MCF 10A (cell line): ENCODE measurements at regions not wholly inside any gene's neighbourhood (a gene's known extent, or its start where the extent isn't known, plus 50 kb on each side); places are given as distances from the start of the nearest gene placed in this dataset.

Source experiments
- BruUV-seq: library from RNA; stranded (reverse); fragments of 400-500 nt; replicated peaks from 2 replicates; lab custom pipeline; 2021; lab: Mats Ljungman, UMichigan
- CTCF ChIA-PET: fragments of 300-600 bp; sonication (Branson Sonifier 250); formaldehyde crosslinking; extraction: SDS; loops from one replicate; lab custom pipeline; 2021; ENCODE audit warnings: antibody characterized with exemption, inconsistent platforms; lab: Yijun Ruan, JAX
- POLR2A ChIA-PET: fragments of 300-600, 350-650 bp; sonication (Branson Sonifier 250); formaldehyde crosslinking; extraction: SDS; loops from one replicate; lab custom pipeline; 2020; ENCODE audit warnings: antibody characterized with exemption, inconsistent platforms; lab: Yijun Ruan, JAX
- DNase-seq: peaks from one replicate; pipeline ENCODE4 v3.0.0-alpha.2; 2018; ENCODE audit not compliant: unreplicated experiment
- H3K27ac Mint-ChIP-seq: one replicate; pipeline ENCODE4 v1.8.0; 2022; ENCODE audit warnings: mild to moderate bottlenecking, low read depth, mixed read lengths; ENCODE audit not compliant: unreplicated experiment
- H3K27me3 Mint-ChIP-seq: one replicate; pipeline ENCODE4 v1.8.0; 2022; ENCODE audit warnings: mixed read lengths; ENCODE audit not compliant: insufficient read depth, unreplicated experiment
- H3K36me3 Mint-ChIP-seq: one replicate; pipeline ENCODE4 v1.8.0; 2022; ENCODE audit warnings: mild to moderate bottlenecking, moderate library complexity, mixed read lengths; ENCODE audit not compliant: insufficient read depth, unreplicated experiment
- H3K4me1 Mint-ChIP-seq: one replicate; pipeline ENCODE4 v1.8.0; 2022; ENCODE audit warnings: mixed read lengths; ENCODE audit not compliant: insufficient read depth, unreplicated experiment
- H3K4me3 Mint-ChIP-seq: one replicate; pipeline ENCODE4 v1.8.0; 2022; ENCODE audit warnings: mild to moderate bottlenecking, moderate library complexity, mixed read lengths; ENCODE audit not compliant: unreplicated experiment
- H3K9me3 Mint-ChIP-seq: one replicate; pipeline ENCODE4 v1.8.0; 2022; ENCODE audit warnings: mixed read lengths; ENCODE audit not compliant: unreplicated experiment
- CTCF ChIP-seq: fragments of 200-600 bp; IDR thresholded peaks from one replicate; pipeline ENCODE4 v1.8.0; 2022; ENCODE audit warnings: antibody characterized with exemption, mild to moderate bottlenecking; ENCODE audit not compliant: unreplicated experiment
- intact Hi-C: fragments of 100-400 bp; cut with micrococcal nuclease; formaldehyde crosslinking; loops from 2 replicates; pipeline ENCODE4 v1.14.1; 2022

GRCh38 chr5:74054139-74054538 is 428.1 kb downstream of the ARHGEF28 start:
- no peak for TF ChIP-seq CTCF
- no peaks in the 10 kb centered on the region for H3K27me3 Mint-ChIP-seq
- H3K27ac Mint-ChIP-seq: no peak overlapping the region
- no peaks in the 10 kb centered on the region for H3K9me3 Mint-ChIP-seq
- CTCF ChIA-PET: interaction anchor here (0.6 to 3.7 kb wide), 2 partner anchors 20 to 588 kb away, joined by 3 to 16 read pairs; no protein-coding TSS in a partner anchor
- no TSS peak for BruUV-seq
- DNase-seq: no peak
- POLR2A ChIA-PET: no interaction called here
- peaks cover 10% of the 10 kb centered on the region for H3K4me1 Mint-ChIP-seq
- no peak overlapping the region for H3K4me3 Mint-ChIP-seq
- peaks cover 5% of the 10 kb centered on the region for H3K36me3 Mint-ChIP-seq
- intact Hi-C loops: loop anchor here (10.0 kb wide), 1 partner anchor 261 kb away; no protein-coding TSS in a partner anchor

GRCh38 chr5:74052441-74053221 is 426.6 kb downstream of the ARHGEF28 start:
- POLR2A ChIA-PET: no interaction called here
- CTCF ChIA-PET: interaction anchor here (0.7 to 3.7 kb wide), 3 partner anchors 22 to 589 kb away, joined by 3 to 16 read pairs (median 4); no protein-coding TSS in a partner anchor
- no peak for DNase-seq
- H3K9me3 Mint-ChIP-seq: no peaks in the 10 kb centered on the region
- no peak overlapping the region for H3K27ac Mint-ChIP-seq
- no peak for TF ChIP-seq CTCF
- no peaks in the 10 kb centered on the region for H3K27me3 Mint-ChIP-seq
- no peak overlapping the region for H3K4me3 Mint-ChIP-seq
- BruUV-seq: no TSS peak
- peaks cover 6% of the 10 kb centered on the region for H3K4me1 Mint-ChIP-seq
- H3K36me3 Mint-ChIP-seq: peaks cover 5% of the 10 kb centered on the region
- intact Hi-C loops: loop anchor here (10.0 kb wide), 1 partner anchor 262 kb away; no protein-coding TSS in a partner anchor

- CTCF ChIA-PET: interaction anchor here (0.6 kb wide), 1 partner anchor 12 kb away, joined by 3 read pairs; no protein-coding TSS in a partner anchor
- Mint-ChIP-seq H3K4me3 (no peak overlapping the region), H3K36me3 (no peaks in the 10 kb centered on the region), H3K27ac (no peak overlapping the region), H3K9me3 (no peaks in the 10 kb centered on the region), H3K27me3 (no peaks in the 10 kb centered on the region), H3K4me1 (no peaks in the 10 kb centered on the region)
- POLR2A ChIA-PET: no interaction called here
- DNase-seq: no peak
- no peak for TF ChIP-seq CTCF
- intact Hi-C loops: loop anchor here (10.0 kb wide), 1 partner anchor 264 kb away; no protein-coding TSS in a partner anchor
- BruUV-seq: no TSS peak
These were observed 425.1 kb downstream of the ARHGEF28 start for GRCh38 chr5:74051076-74051475.

- H3K27ac Mint-ChIP-seq: no peak overlapping the region
- H3K4me3 Mint-ChIP-seq: no peak overlapping the region
- ChIA-PET POLR2A (interaction anchor here (1.4 kb wide), 1 partner anchor 11 kb away, joined by 4 read pairs; no protein-coding TSS in a partner anchor), CTCF (interaction anchor here (0.7 to 4.9 kb wide), 6 partner anchors 10 to 595 kb away, joined by 3 to 32 read pairs (median 3); no protein-coding TSS in a partner anchor)
- H3K36me3 Mint-ChIP-seq: no peaks in the 10 kb centered on the region
- intact Hi-C loops: loop anchor here (10.0 kb wide), 1 partner anchor 450 kb away; no protein-coding TSS in a partner anchor
- no peak for TF ChIP-seq CTCF
- no peak for DNase-seq
- no TSS peak for BruUV-seq
- peaks cover 15% of the 10 kb centered on the region for H3K4me1 Mint-ChIP-seq
- H3K9me3 Mint-ChIP-seq: no peaks in the 10 kb centered on the region
- H3K27me3 Mint-ChIP-seq: no peaks in the 10 kb centered on the region
These were observed 418.9 kb downstream of the ARHGEF28 start for GRCh38 chr5:74044936-74045335.
